C4-2B (cell line): ENCODE measurements at regions not wholly inside any gene's neighbourhood (a gene's known extent, or its start where the extent isn't known, plus 50 kb on each side); places are given as distances from the start of the nearest gene placed in this dataset.

Experiments used
- CTCF ChIP-seq: fragments of 450-650 bp; conservative IDR thresholded peaks from 2 replicates; pipeline ENCODE4 v1.5.1; 2017; ENCODE audit warnings: mild to moderate bottlenecking
- ZFX ChIP-seq: fragments of 450-650 bp; IDR thresholded peaks from 2 replicates; pipeline ENCODE4 v1.6.1; 2017

GRCh38 chr3:194212845-194213331, 76.9 kb downstream of the HES1 start:
- TF ChIP-seq CTCF = no peak
- no peak for TF ChIP-seq ZFX
